CD4-positive, alpha-beta T cell treated with Interleukin-21 for 1 hour (primary cell): ENCODE measurements at regions not wholly inside any gene's neighbourhood (a gene's known extent, or its start where the extent isn't known, plus 50 kb on each side); places are given as distances from the start of the nearest gene placed in this dataset.
A peak's percentile ranks its signal among the peaks of the same experiment; 100 is the strongest.
"Not testable (repeated sequence)": the region's sequence is repeated elsewhere in the genome, so short reads cannot be mapped to it uniquely, and the experiment has no call there.

ENCODE experiments used
- DNase-seq: peaks from one replicate; pipeline ENCODE4 v3.0.0-alpha.2; 2020

GRCh38 chr17:59494757-59495368 is 70.5 kb upstream of the DHX40 start:
- no peak for DNase-seq

DNA sequence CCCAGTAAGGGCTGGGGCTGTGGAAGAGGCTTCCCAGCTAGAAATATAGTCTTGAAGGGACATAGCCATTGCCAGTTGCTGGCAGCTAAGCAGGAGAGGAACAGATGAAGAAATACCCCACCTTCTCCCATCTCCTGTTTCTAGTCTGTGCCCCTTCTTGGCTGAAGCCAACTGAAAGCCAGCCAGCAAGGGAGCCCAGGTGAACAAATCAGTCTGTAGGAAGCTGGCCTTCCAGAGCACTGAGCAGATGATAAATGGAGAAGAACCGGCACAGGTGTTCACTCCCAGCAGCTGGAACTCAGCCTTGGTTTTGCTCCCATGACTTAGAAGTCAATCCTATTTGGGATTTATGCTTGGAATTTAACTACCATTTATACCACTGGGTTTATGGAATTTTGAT is 69.2 kb upstream of the DHX40 start:
- DNase-seq, result no peak

GRCh38 chr17:59498530-59499307 is 66.7 kb upstream of the DHX40 start:
- no peak for DNase-seq

DNA sequence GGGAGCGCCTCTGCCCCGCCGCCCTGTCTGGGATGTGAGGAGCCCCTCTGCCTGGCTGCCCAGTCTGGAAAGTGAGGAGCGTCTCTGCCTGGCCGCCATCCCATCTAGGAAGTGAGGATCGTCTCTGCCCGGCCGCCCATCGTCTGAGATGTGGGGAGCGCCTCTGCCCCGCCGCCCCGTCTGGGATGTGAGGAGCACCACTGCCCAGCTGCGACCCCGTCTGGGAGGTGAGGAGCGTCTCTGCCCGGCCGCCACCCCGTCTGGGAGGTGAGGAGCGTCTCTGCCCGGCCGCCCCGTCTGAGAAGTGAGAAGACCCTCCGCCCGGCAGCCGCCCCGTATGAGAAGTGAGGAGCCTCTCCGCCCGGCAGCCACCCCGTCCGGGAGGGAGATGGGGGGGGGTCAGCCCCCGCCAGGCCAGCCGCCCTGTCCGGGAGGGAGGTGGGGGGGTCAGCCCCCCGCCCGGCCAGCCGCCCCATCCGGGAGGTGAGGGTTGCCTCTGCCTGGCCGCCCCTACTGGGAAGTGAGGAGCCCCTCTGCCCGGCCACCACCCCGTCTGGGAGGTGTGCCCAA is 65.2 kb upstream of the DHX40 start:
- not testable (repeated sequence) for DNase-seq

DNA sequence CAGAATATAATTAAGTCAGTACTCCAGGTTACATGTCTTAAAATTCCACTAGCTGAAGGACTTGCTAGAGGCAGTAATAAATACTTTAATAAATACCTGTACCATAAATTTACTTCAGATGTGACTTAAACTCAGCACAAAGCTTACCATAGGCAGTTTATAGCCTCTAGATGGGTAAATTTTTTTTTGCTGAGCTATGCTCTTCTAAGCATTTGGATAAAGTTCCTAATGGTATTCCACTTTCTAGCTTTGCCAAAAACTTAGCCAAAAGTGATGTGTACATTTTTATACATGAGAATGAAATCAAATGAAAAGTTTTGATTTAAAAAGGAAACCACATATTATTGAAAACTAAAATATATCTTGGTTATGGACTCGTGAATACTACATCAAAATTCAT is 63.7 kb upstream of the DHX40 start:
- DNase-seq, result no peak

- no peak for DNase-seq
Observed at GRCh38 chr17:59502800-59503199, 62.6 kb upstream of the DHX40 start.

DNA sequence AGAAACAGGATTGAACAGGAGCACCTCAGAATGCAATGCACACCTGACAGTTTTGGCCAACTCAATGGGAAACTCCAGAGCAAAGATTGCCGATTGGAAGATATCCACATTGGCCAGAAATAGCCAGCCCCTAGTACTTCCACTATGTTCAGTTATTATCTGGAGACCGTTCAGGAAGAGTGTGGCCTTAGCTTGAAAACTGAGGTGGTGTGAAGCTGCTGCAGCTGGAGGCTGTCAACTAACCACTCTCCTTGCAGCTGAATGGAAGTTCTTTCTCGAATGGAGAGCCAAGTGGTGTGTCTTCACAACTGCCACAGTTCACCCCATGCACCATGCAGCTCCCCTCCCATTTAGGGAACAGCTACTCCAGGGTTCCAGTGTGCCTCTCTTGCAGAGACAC is 61.9 kb upstream of the DHX40 start:
- DNase-seq, result no peak

GRCh38 chr17:59504821-59505220 is 60.6 kb upstream of the DHX40 start:
- no peak for DNase-seq

DNA sequence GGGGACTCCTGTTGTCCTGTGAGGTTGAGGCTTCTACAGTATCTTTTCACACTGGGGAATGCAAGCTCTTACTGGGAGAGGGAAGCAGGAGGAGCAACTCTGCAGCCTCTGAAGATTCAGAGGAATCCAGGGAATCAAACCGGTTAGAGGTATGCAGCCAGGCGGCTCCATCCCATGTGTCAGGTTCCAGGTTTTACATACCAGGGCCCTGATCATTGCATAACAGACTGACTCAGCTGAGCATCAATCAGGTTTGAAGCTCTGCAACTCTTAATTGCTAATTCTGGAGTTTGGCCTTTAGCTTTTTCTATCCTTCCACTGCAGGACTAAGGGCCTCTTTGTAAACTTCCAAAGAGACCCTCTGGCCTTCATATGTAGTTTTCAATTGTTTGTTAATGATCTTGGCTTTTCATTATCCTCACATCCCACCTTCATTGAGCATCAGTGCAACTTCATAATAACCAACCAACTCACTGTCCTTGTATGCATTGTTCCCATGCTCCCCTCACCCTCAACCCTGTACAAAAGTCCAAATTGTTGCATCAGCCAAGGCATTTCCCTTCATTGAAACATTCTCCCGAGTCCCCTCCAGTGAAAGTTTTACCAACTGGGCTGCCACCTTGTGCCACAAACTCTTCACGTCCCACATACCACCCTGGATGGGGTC is 59.7 kb upstream of the DHX40 start:
- no peak for DNase-seq

GRCh38 chr17:59506894-59507726 is 58.3 kb upstream of the DHX40 start:
- no peak for DNase-seq

GRCh38 chr17:59508999-59509625 is 56.3 kb upstream of the DHX40 start:
- DNase-seq, result no peak

DNA sequence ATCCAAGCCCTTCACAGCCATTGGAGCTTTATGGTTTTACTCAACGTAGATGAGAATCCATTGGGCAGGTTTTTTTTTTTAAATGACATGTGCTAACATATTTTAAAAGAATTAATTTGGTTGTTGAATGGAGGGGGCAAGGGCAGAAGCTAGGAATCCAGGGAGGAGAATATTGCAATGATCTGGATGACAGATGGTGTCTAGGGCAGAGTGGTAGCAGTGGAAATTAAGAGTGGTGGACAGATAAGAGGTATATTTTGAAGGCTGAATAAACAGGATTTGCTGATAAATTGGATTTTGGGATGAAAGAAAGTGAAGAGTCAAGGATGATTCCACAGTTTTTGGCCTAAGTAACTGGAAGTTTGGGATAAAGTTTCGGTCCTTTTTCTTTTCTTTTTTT is 54.8 kb upstream of the DHX40 start:
- DNase-seq, result no peak

DNA sequence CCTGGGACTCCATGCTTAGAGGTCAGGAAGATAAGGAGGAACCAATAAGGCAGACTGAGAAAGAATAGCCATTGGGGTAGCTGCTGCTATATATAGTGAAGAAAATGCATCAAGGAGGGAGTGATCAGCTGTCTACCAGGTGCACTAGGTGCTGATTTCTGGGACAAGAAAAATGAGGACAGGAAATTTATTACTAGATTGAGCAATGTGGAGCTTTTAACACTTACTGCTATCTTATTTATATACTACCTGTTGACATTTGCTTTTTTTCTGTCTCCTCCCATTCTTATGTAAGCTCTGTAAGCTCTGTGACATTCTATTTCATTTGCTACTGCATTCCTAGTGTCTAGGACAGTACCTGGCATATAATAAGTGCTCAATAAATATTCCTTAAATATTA is 53.7 kb upstream of the DHX40 start:
- no peak for DNase-seq

DNA sequence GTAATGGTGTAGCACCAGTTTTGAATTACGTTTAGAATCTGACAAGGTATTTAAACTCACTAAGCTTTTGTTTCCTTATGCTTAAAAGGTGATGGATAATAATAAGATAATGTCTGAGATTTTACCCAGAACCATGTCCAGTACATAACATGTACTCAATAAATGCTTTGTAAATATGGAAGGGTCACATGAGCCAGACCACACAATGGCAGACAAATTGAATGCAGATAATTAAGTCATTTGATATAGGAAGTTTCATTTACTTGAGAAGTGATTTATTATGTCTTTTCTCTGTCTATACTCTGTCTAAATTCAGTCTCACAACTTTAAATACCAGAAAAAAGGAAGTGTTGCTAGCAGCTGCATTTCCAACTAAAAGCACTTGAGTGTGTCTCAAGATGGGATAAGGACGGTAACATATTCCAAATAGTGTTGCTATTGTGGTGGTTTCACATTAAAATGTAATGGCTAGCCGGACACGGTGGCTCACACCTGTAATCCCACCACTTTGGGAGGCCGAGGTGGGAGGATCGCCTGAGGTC is 52.5 kb upstream of the DHX40 start:
- DNase-seq, result no peak

DNA sequence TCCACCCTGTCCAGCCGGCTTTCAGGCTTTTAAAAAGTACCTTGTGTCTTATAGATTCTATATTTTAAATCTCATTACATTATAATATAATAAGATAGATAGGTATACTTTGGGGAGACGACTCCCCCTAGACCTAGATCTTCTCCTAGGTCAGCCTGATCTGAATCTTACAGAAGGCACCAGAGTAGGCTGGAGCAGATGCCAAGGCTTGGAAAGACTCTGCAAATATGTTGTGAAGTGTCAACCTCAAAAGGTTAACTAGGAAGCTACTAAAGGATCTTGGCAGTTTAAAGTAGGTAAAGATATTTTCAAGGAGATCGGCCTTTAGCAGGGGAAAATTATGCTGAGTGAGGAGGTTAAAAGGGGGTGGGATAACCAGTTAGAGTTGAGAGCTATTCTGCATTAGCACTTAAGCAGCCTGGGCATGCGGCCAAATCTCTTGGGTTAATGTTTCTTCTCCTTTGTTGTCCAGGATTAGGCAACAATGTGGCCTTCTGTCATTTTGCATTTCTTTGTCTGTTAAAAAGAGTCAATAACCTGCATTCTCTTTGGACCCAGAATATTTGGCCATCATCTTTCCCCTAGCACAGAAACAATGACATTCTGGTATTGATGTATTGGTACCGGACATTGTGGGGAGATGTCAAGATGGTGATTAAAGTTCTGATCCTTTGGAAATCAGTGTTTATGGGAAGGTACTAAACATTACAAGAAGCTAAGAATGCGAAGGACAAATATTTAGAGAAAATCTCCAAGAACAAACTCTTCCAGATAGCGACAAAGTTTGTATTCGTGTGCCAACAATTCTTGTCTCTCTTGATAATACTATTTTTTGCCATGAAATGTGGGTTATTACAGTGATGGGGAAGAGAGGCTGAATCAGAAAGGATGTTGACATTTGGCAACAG is 51.2 kb upstream of the DHX40 start:
- peak; percentile 9 for DNase-seq
